ENCODE measurements at regions not wholly inside any gene's neighbourhood (a gene's known extent, or its start where the extent isn't known, plus 50 kb on each side); places are given as distances from the start of the nearest gene placed in this dataset.

DNA sequence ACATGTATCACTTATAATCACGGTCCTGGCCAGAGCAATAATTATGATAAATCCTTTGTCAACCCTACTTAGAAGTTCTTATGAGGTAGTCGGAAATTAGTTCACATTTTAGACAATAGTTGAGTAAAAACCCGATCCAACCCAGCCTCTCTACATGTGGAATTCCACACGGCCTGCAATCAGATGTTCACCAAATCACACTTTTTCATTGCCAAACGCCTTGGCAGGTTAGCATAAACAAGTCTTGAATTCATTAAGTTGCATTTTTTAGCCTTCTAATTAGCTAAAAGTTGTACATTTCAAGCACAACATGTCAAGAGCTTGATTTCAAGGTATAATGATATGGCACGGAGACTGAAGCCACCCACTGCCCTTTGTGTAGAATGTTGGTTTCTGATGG lies 65.3 kb downstream of the FOXL1 start:
- TF ChIP-seq CTCF (IDR thresholded peaks at IDR 0.05; ENCODE audit: borderline replicate concordance, extremely low read depth, low read length, poor library complexity, severe bottlenecking) (no peak), EZH2 (IDR thresholded peaks at IDR 0.05; ENCODE audit: borderline replicate concordance, low read depth, low read length, severe bottlenecking) (no peak)
